ENCODE measurements at regions not wholly inside any gene's neighbourhood (a gene's known extent, or its start where the extent isn't known, plus 50 kb on each side); places are given as distances from the start of the nearest gene placed in this dataset.

- 82% methylated on average over 3 of the region's 3 CpGs for WGBS
Measured at GRCh38 chr3:98644168-98644567, 50.8 kb upstream of the CPOX start.

GRCh38 chr3:98645039-98645438 lies 51.6 kb upstream of the CPOX start:
- Histone ChIP-seq H3K27ac (replicated peaks in 1 of 4) (no peak overlapping the region), H3K9me3 (no peaks in the 10 kb centered on the region), H3K4me3 (no peak overlapping the region), H3K4me1 (no peaks in the 10 kb centered on the region), H3K36me3 (no peaks in the 10 kb centered on the region), H3K27me3 (no peaks in the 10 kb centered on the region)
- intact Hi-C loops (cut with DNase I), result no loop called here
- DNase-seq (ENCODE audit: extremely low spot score), result no peak
- WGBS, result 43% methylated on average over 3 of the region's 7 CpGs
- no peak for TF ChIP-seq EP300 (IDR thresholded peaks at IDR 0.05)
- TF ChIP-seq POLR2AphosphoS5 (IDR thresholded peaks at IDR 0.05), result no peak
- no peak for TF ChIP-seq POLR2A (IDR thresholded peaks at IDR 0.05; ENCODE audit: low read depth)
- no peak for TF ChIP-seq CTCF (IDR thresholded peaks at IDR 0.05)

More at GRCh38 chr3:98644168-98644567, 50.8 kb upstream of the CPOX start:
- intact Hi-C loops (cut with DNase I), result no loop called here
- Histone ChIP-seq H3K27me3 (no peaks in the 10 kb centered on the region), H3K4me3 (no peak overlapping the region), H3K9me3 (no peaks in the 10 kb centered on the region), H3K36me3 (no peaks in the 10 kb centered on the region), H3K4me1 (no peaks in the 10 kb centered on the region), H3K27ac (replicated peaks in 1 of 4) (no peak overlapping the region)
- TF ChIP-seq EP300 (IDR thresholded peaks at IDR 0.05) (no peak), POLR2A (IDR thresholded peaks at IDR 0.05; ENCODE audit: low read depth) (no peak), POLR2AphosphoS5 (IDR thresholded peaks at IDR 0.05) (no peak), CTCF (IDR thresholded peaks at IDR 0.05) (no peak)
- no peak for DNase-seq (ENCODE audit: extremely low spot score)

- Histone ChIP-seq H3K27ac (replicated peaks in 1 of 4) (no peak overlapping the region), H3K27me3 (no peaks in the 10 kb centered on the region), H3K9me3 (no peaks in the 10 kb centered on the region), H3K36me3 (no peaks in the 10 kb centered on the region), H3K4me1 (no peaks in the 10 kb centered on the region), H3K4me3 (no peak overlapping the region)
- no peak for DNase-seq (ENCODE audit: extremely low spot score)
- TF ChIP-seq EP300 (IDR thresholded peaks at IDR 0.05) (no peak), CTCF (IDR thresholded peaks at IDR 0.05) (no peak), POLR2AphosphoS5 (IDR thresholded peaks at IDR 0.05) (no peak), POLR2A (IDR thresholded peaks at IDR 0.05; ENCODE audit: low read depth) (no peak)
- intact Hi-C loops (cut with DNase I), result no loop called here
- WGBS, result 54% methylated on average over 2 of the region's 2 CpGs
Measured at GRCh38 chr3:98646680-98647079, 53.3 kb upstream of the CPOX start.

- WGBS, result 72% methylated on average over 4 of the region's 4 CpGs
- no peaks in the 10 kb centered on the region for H3K4me1 ChIP-seq
- H3K9me3 ChIP-seq, result no peaks in the 10 kb centered on the region
- H3K27me3 ChIP-seq, result no peaks in the 10 kb centered on the region
- H3K27ac ChIP-seq (replicated peaks in 1 of 4), result no peak overlapping the region
- H3K36me3 ChIP-seq, result no peaks in the 10 kb centered on the region
- TF ChIP-seq POLR2AphosphoS5 (IDR thresholded peaks at IDR 0.05), result no peak
- TF ChIP-seq EP300 (IDR thresholded peaks at IDR 0.05), result no peak
- no peak for TF ChIP-seq POLR2A (IDR thresholded peaks at IDR 0.05; ENCODE audit: low read depth)
- no peak for TF ChIP-seq CTCF (IDR thresholded peaks at IDR 0.05)
- DNase-seq (ENCODE audit: extremely low spot score), result no peak
- no peak overlapping the region for H3K4me3 ChIP-seq
- intact Hi-C loops (cut with DNase I), result no loop called here
Measured at GRCh38 chr3:98647197-98647596, 53.8 kb upstream of the CPOX start.

All from esophagus muscularis mucosa (tissue), 4 donors.